Endometrial microvascular endothelial cells (primary cell): ENCODE measurements at regions not wholly inside any gene's neighbourhood (a gene's known extent, or its start where the extent isn't known, plus 50 kb on each side); places are given as distances from the start of the nearest gene placed in this dataset.

Experiments used
- in situ Hi-C: cut with HindIII; loops from 2 replicates; pipeline ENCODE4 v1.10.0; 2017; ENCODE audit warnings: low sequenced_read_pairs, low pct_unique_long_range_greater_than_20kb; ENCODE audit errors: inconsistent ontology term

DNA sequence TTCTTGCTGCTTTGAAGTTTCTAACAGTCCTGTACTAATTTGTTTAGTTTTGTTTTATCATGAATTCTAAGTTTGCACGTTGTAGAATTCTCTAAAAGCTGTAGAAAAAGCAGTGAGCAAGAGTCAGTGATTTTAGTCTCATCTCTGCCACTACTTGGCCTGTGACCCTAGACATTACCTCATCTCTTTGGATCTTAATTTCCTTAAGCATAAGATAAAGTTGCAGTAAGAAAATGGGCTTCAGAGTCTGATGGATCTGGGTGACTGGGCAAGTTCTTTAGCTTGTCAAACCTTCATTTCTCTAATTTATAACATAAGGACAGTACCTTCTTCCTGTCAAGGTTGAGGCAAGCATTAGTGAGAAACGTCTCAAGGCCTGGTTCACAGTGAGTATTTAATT, 247.9 kb downstream of the DMRT2 start:
- in situ Hi-C loops = no loop called here

DNA sequence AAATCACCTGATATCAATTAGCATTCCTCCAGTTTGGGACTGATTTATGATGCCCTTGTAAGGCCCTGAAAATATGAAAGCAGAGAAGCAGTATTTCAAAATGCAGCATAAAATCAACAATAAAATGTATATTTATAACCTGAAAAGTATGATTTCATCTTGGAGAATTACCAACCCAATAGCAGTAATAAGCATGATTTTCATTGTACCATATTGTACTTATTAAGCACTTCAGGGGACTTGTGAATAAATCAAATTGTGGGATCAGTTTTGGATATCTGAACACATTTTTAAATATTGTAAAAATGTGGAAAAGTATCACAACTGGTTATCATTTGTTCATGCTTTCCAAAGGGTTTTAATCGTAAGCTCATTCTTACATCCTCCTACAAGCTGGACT, 250.8 kb downstream of the DMRT2 start:
- in situ Hi-C loops = no loop called here

DNA sequence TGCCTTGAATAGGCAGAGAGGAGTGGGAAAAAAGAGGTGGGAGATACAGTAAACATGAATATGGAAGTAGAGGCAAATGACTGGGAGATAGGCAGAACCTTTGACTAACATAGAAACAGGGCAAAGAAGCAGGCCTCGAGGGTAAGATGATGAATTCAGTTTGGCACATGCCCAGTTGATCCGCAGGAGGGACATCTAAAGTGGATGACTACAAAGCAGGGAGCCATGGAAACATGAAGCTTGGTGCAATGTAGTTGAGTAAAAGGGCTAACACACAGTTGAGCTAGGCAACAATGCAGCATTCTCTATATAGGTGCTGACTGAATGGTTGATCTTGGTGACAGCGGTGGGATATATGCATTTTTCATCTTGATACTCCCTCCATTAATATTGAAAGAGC, 253.8 kb downstream of the DMRT2 start:
- in situ Hi-C loops = no loop called here

DNA sequence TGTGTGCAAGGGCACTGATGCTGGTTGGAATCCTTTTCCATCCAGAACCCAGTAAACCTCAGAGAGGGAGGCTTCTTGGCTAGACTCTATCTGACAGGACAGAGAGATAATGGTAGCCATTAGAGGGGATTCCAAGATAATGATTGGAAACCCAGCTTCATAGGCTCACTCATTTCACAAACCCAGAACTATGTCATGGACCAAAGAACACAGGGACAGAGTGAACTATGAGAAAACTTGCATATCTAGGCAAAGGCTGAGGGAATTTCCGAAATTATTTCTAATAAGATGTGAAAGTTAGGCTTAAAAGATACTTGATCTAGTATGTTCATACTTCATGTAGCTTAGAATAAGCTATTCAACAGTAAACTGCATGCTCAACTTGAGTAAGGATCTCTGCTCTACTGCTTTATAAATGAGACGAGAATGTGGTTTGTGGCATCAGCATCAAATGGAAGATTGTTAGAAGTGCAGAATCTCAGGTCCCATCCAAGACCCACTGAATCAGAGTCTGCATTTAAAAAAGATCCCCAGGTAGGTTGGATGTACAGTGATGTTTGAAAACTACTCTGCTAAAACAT, 261.4 kb downstream of the DMRT2 start:
- in situ Hi-C loops = no loop called here

DNA sequence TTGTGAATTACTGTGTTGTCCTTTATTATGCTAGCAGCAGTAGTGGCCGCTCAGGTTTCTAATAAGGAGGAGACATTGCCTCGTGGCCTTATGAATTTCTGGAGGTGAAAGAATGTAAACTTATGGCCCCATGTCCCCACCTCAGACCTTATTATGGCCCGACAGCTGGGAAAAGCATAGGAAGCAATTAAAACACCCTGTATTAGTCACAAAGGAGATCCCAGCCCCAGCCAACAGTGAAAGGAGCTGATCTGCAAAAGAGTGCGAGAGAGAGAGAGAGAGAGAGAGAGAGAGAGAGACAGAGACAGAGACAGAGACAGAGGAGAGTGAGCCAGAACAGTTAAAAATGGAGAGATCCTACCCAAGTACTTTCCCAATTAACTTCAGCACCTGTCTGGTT, 269.3 kb downstream of the DMRT2 start:
- in situ Hi-C loops = no loop called here

DNA sequence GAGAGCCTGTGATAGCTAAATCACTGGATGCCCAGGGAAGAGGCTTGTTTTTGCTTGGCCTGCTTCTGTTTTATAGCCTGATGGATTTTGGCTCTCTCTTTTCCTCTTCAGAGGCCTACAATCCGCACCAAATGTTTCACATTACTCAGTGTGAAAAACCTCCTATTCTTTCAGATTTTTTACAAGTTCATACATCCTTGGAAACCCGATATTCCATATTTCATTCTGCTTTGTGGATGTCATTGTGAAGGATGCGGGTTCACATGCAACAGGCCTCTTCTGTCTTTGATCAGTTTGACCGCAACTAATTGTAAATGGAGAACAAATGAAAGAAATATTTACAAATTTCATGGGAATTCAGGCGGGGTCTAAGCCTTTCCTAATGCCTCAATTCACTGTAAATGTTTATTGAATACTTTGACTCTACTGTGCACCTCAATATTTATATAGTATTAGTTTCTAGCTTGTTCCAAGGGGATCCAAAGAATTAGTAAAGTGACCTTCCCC, 269.9 kb downstream of the DMRT2 start:
- in situ Hi-C loops = no loop called here

DNA sequence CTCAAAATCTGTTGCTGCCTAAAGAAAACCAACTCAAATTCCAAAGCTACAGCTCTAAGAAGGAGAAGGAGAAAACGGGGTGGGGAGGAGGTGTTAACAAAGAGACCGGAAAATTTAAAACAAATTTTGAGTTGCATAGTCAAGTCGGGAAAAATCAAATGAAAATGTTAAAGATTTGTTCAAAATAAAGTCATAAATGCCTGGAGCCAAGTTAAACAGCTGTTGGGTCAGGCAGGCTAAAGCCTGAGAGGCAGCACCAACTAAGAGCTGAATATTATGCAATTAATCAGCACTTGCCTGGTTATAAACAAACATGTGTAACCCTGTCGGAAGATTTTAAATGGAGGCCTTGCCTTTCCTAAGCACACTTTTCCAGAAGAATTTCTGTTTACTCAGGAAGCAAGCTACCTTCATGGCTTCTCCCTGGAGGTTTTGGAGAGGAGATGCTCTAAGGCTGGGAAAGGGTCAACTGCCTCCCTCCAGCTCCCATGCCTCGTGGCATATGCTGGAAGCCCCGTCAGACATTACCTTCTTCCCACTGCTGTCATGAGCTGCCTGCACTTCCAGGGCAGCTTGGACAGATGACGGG, 270.5 kb downstream of the DMRT2 start:
- in situ Hi-C loops = no loop called here

DNA sequence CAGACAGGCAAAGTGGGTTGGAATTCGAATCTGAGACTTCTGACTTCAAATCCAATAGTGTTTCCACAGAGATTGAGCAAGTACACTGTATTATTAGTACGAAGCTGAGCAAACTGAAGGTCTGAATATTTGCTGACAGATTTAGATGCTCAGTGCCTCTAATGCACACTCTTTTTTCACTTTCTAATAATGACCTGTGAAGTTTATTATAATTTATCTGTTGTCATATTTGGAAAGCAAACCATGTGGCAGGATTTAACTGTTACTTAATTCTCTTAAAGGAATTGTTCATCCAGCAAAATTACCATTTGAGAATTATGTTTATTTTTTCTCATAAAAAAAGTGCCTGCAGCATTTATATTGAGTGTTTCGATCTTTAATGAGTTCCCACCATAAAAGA, 277.3 kb downstream of the DMRT2 start:
- in situ Hi-C loops = no loop called here

DNA sequence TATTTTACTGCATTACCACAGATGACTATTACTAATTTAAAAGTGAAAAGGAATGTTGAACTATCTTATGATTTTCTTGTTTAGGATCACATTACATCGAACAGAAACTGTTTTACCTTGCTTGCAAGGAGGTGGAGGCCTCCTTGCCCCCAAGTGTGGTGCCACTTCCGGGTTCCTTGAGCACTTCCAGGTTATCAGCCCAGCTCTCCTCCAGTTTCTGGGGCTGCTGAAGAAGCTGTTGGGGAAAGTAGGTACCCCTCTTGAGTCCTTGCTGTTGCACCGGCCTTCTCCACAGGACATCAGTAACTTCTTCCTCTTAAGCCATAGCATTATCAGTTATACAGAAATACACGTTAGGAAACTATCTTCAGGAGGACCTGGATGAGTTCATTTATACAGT, 278.2 kb downstream of the DMRT2 start:
- in situ Hi-C loops = no loop called here

DNA sequence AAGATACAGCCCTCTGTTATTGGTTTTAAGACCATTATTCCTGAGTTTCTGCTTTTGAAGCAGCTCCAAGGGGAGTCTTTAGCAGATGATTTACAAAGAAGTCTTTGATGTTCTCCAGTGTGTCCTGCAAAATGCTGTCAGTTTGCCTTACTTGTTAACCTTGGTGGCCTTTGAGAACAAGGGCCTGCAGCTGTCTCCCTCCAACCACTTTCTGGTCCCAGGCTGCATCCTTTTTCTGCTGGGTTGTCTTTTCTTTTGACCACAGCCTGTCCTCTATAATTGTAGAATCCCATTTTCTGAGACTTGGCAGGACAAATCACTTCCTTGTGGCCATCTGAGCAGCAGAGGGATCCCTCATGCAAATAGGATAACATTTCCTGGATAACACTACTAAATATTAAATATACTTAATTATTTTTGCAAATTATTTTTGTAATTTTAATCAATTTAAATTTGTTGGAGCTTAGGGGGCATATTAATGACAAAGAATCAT, 281.4 kb downstream of the DMRT2 start:
- in situ Hi-C loops = no loop called here

DNA sequence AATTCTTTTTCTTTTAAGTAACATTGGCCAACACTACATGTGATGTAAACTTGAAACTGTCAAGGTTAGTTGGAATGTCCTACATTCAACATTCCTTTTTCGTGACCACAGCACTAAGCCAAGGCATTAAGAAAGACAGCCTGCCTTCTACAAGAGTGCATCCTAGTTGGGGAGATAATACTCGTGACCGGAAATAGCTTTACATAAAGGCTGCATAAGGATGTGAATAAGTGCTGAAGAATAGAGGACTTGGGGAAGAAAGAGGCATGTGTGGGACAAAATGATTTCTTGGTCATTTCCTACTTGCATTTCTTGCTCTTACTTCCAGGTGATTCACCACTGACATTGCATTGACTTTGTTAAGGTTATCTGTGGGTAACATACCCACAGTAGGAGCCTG, 282.0 kb downstream of the DMRT2 start:
- in situ Hi-C loops = no loop called here

DNA sequence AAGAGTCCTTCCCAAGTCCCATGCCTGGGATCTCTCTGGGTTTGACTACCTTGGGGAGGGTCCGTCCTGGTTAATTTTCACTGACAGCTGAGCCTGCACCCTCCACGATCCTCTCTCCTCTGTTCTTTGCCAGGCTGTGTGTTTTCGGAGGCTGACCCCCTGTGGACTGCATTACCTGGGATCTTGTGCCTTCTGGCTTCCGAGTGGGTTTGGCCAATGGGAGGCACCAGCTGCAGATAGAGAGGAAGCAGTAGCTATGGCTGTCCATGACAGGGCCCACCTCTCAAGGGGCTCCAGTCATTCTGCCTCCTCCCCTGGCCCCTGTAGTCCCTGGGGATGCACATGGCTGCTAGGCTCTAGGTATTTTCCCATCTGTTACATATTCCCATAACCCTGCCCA, 285.0 kb downstream of the DMRT2 start:
- in situ Hi-C loops = no loop called here

DNA sequence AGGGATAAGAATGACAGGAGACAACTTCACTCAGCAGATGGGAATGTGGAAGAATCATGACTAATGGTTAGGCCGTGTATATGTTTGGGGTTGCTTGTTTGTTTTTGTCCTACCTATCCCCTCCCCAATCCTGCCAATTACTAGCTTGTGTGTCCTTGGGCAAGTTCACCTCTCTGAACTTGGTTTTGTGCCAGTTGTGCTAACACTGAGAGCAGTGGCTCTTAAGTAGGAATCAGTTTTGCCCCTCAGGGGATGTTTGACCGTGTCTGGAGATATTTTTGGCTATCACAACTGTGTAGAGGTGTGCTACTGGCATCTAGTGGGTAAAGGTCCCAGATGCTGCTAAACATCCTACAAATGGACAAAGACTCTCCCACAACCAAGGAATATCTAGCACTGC, 287.0 kb downstream of the DMRT2 start:
- in situ Hi-C loops = no loop called here

DNA sequence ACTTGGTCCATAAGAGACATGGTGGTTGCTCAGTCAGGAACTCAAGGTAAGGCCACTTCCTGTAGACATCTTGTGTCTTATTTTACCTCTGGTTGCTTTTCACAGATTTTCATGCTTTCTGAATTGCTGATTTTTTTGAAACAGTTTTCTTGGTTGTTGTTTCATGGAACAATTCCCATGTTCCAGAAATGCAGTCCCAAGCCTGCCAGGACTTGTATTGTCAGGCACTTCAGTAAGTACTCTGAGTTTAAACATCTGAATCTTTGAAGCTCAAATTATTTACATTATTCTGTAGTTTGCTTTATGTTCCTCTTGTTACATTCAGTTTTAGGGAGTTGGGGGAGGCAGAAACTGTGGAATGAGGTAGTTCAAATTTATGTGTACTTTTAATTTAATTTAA, 290.2 kb downstream of the DMRT2 start:
- in situ Hi-C loops = no loop called here

DNA sequence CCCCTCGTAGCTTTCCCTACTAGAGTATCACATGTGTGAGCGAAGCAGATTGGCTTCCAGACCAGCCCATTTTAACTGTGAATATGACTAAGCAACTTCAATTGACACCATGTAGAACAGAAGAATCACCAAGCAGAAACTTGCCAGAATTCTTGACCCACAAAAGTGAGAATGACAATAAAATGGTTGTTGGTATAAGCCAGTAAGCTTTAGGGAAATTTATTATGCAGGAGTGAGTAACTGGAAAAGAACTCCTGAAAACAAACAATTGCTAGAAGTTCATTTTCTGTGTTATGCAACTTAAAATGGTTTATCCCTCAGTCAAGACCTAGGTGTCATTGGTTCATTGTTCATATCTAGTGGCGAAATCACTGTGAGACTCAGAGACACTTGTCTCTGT, 303.1 kb downstream of the DMRT2 start:
- in situ Hi-C loops = no loop called here

DNA sequence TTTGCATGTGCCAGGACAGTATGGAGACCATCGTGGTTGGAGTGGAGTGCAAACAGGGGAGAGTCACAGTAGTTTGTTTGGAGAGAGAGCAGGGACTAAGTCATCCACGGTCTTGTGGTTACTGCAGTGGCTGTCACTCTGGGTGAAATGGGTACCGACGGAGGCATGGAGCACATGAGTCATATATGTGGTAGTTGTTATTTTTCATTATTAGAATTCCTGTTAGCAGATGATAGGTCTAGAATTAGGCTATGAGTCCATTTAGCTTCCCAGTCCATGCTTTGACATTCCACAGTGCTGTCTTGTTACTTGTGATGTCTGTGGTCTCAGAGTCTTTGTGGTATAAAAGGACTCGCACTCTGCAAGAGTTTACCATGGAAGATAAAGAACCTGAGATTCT, 303.9 kb downstream of the DMRT2 start:
- in situ Hi-C loops = no loop called here

DNA sequence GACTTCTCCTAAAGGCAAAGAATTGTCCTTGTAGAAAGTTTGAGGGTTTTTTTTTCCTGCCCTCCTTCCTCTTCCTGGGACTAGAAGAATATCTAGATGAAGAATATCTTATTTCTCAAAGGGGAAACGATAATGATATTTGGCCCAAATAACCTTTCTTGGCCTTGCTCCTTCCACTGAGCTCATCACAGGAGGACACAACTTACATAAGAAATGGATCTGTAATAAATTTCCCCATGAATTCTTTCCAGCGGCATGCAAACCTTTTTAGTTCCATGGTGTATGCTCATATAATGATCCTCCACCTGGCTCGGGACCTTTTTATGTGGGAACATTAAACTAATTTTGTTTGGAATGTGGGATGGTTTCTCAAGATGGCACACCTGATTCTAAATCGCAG, 304.4 kb downstream of the DMRT2 start:
- in situ Hi-C loops = no loop called here

DNA sequence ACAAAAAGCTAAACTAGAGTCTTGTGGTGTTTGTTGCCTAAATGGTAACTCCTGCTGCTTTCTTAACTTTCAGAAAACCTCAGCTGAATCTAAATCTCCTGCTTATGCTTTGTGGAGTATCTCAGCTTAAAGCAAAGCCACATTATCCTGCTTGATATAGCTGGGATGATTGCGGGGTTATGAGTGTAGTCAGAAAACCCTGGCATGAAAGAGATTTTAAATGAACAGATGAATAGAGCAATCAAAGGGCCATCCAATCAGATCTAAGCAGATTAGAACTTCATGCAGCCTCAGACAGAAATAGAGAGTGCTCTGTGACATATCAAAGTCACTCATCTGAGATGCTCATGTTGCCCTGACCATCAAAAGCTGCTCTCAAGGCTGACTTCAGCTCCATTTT, 305.5 kb downstream of the DMRT2 start:
- in situ Hi-C loops = no loop called here

DNA sequence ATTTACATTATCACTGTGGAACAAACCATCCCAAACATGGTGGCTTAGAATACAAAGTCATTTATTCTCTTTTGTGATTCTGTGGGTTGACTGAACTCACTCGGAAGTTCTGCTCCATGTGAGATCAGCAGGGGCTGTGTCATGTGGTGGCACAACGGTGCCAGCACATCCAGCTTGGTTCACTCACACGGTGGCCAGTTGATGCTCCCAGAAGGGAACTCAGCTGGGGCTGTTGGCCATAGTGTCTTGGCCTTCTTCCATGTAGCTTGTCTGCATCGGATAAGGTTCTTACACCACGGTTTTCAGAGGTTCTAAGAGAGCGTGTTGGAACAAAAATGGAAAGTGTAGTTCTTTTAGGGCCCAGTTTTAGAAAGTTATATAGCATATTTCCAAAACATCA, 312.7 kb downstream of the DMRT2 start:
- in situ Hi-C loops = no loop called here

DNA sequence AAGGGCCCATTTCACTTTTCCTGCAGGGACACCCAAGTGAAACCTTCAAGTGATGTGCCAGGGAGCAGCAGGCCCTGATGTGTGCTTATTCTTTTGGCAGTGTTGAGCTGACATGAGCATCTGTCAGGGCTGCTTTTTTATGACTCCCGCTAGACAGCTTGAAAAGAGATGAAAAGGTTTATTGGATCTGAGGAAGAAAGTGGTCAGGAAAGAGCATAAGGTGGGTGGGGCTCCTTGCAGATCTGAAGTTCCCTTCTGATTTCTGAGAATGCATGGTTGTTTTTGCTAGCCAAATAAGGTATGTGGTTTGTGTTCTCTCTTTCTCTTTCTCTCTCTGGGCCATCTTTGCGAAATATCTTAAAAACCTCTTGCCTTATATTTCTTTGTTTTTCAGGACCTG, 316.1 kb downstream of the DMRT2 start:
- in situ Hi-C loops = no loop called here

DNA sequence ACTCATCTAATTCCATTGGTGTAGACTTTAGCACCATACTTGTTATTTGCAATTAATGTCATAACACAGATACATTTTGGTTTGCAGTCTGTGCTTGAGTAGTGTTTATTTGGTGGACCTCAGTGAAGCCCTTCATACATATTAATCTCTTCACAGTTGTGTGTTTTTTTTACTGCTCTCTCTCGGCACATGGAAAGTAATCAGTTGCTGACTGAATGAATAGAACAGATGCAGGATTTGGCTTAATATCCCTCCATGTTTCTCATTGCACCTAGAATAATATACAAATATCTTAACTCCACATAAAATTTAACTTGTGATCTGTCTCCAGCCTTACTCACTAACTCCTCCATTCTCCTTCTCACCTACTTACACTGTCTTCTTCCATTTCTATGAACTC, 319.1 kb downstream of the DMRT2 start:
- in situ Hi-C loops = no loop called here
